HG02642 (cell line): ENCODE measurements at regions not wholly inside any gene's neighbourhood (a gene's known extent, or its start where the extent isn't known, plus 50 kb on each side); places are given as distances from the start of the nearest gene placed in this dataset.
"Not testable (repeated sequence)": the region's sequence is repeated elsewhere in the genome, so short reads cannot be mapped to it uniquely, and the experiment has no call there.

Source experiments
- ATAC-seq: cut with Tn5 transposase; IDR thresholded peaks from one replicate; pipeline ENCODE4 v1.9.1; 2021; ENCODE audit warnings: mild to moderate bottlenecking; ENCODE audit not compliant: unreplicated experiment, poor library complexity

GRCh38 chr7:110480964-110481363, 610.0 kb upstream of the LRRN3 start:
- no peak for ATAC-seq

GRCh38 chr7:110483553-110483952, 607.4 kb upstream of the LRRN3 start:
- ATAC-seq, result no peak

- no peak for ATAC-seq
Observed at GRCh38 chr7:110484356-110484755, 606.6 kb upstream of the LRRN3 start.

- no peak for ATAC-seq
Observed at GRCh38 chr7:110486549-110486948, 604.4 kb upstream of the LRRN3 start.

- no peak for ATAC-seq
Observed at GRCh38 chr7:110502888-110503465, 588.0 kb upstream of the LRRN3 start.

GRCh38 chr7:110507369-110507768, 583.6 kb upstream of the LRRN3 start:
- ATAC-seq, result no peak

GRCh38 chr7:110507832-110508231, 583.1 kb upstream of the LRRN3 start:
- ATAC-seq, result no peak

GRCh38 chr7:110514975-110515551, 575.9 kb upstream of the LRRN3 start:
- ATAC-seq, result not testable (repeated sequence)

- no peak for ATAC-seq
Observed at GRCh38 chr7:110519851-110520250, 571.1 kb upstream of the LRRN3 start.

- ATAC-seq, result no peak
Observed at GRCh38 chr7:110521357-110521911, 569.5 kb upstream of the LRRN3 start.

GRCh38 chr7:110522061-110522760, 568.7 kb upstream of the LRRN3 start:
- no peak for ATAC-seq

- no peak for ATAC-seq
Observed at GRCh38 chr7:110522761-110523200, 568.1 kb upstream of the LRRN3 start.

GRCh38 chr7:110529175-110529574, 561.8 kb upstream of the LRRN3 start:
- ATAC-seq, result no peak

GRCh38 chr7:110531186-110531585, 559.7 kb upstream of the LRRN3 start:
- no peak for ATAC-seq

GRCh38 chr7:110534241-110534931, 556.5 kb upstream of the LRRN3 start:
- no peak for ATAC-seq

GRCh38 chr7:110539216-110539615, 551.7 kb upstream of the LRRN3 start:
- ATAC-seq, result no peak

- no peak for ATAC-seq
Observed at GRCh38 chr7:110541962-110542361, 549.0 kb upstream of the LRRN3 start.

GRCh38 chr7:110544194-110544593, 546.7 kb upstream of the LRRN3 start:
- no peak for ATAC-seq

- no peak for ATAC-seq
Observed at GRCh38 chr7:110548372-110548771, 542.6 kb upstream of the LRRN3 start.

GRCh38 chr7:110557136-110557535, 533.8 kb upstream of the LRRN3 start:
- ATAC-seq, result no peak

GRCh38 chr7:110563286-110563685, 527.6 kb upstream of the LRRN3 start:
- not testable (repeated sequence) for ATAC-seq
